ENCODE measurements at regions not wholly inside any gene's neighbourhood (a gene's known extent, or its start where the extent isn't known, plus 50 kb on each side); places are given as distances from the start of the nearest gene placed in this dataset.

DNA sequence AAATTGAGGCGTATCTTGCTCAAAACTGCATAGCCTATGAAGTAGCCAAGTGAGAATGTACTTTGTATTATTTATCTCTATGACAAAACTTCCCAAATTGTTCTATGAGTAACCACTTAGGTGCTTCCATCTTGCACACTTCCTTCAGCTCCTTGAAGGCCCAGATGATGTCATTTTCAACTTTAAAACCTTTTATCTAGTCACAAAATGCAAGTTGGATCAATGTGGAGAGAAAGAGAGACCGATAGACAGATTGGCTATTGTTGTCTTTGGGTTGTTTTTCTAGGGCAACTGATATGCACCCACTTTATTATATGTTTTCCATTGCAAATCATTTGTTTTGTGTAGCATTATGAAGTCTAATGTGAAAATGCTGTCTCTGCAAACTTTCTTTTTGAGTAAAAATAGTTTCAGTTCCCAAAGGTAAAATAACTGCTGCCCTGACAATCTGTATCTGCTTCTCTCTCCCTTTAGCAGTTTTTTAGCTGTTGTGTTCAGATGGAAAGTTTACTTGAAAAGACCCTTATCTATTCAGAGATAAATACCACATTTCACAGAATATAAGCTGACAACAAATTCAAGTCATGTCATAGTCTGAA lies 73.7 kb upstream of the CITED2 start (continued):
- TF ChIP-seq, protein P1, sequence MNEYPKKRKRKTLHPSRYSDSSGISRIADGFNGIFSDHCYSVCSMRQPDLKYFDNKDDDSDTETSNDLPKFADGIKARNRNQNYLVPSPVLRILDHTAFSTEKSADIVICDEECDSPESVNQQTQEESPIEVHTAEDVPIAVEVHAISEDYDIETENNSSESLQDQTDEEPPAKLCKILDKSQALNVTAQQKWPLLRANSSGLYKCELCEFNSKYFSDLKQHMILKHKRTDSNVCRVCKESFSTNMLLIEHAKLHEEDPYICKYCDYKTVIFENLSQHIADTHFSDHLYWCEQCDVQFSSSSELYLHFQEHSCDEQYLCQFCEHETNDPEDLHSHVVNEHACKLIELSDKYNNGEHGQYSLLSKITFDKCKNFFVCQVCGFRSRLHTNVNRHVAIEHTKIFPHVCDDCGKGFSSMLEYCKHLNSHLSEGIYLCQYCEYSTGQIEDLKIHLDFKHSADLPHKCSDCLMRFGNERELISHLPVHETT (CRISPR knock-in tag; conservative IDR thresholded peaks at IDR 0.05 in 1 of 2, IDR thresholded peaks at IDR 0.05 in 1 of 2): peak in 1 of 2 experiments; percentile 54; a peak in 1 of 4 replicates
- TF ChIP-seq, protein P2, sequence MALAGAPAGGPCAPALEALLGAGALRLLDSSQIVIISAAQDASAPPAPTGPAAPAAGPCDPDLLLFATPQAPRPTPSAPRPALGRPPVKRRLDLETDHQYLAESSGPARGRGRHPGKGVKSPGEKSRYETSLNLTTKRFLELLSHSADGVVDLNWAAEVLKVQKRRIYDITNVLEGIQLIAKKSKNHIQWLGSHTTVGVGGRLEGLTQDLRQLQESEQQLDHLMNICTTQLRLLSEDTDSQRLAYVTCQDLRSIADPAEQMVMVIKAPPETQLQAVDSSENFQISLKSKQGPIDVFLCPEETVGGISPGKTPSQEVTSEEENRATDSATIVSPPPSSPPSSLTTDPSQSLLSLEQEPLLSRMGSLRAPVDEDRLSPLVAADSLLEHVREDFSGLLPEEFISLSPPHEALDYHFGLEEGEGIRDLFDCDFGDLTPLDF (CRISPR knock-in tag; IDR thresholded peaks at IDR 0.05): no peak
- no peak for TF ChIP-seq NCOA6 (IDR thresholded peaks at IDR 0.05)
- TF ChIP-seq, protein P3, sequence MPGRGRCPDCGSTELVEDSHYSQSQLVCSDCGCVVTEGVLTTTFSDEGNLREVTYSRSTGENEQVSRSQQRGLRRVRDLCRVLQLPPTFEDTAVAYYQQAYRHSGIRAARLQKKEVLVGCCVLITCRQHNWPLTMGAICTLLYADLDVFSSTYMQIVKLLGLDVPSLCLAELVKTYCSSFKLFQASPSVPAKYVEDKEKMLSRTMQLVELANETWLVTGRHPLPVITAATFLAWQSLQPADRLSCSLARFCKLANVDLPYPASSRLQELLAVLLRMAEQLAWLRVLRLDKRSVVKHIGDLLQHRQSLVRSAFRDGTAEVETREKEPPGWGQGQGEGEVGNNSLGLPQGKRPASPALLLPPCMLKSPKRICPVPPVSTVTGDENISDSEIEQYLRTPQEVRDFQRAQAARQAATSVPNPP (IDR thresholded peaks at IDR 0.05; ENCODE audit: borderline replicate concordance, insufficient read depth, insufficient read length): no peak
- no peak for TF ChIP-seq ILF3 (IDR thresholded peaks at IDR 0.05; ENCODE audit: borderline replicate concordance)
- no peak for TF ChIP-seq DNMT1 (IDR thresholded peaks at IDR 0.05)
- TF ChIP-seq SUPT5H (IDR thresholded peaks at IDR 0.05): no peak
- no peak for TF ChIP-seq HIVEP1 (CRISPR knock-in tag; IDR thresholded peaks at IDR 0.05)
- no peak for TF ChIP-seq PTRF (tag; IDR thresholded peaks at IDR 0.05)
- no peak for TF ChIP-seq ZNF583 (CRISPR knock-in tag; IDR thresholded peaks at IDR 0.05)
- TF ChIP-seq MAFF (IDR thresholded peaks at IDR 0.05; ENCODE audit: low read length): 0 out of 2 replicates have a peak, but pooled peaks have one; percentile 36
- no peak for TF ChIP-seq MCM3 (IDR thresholded peaks at IDR 0.05)
- TF ChIP-seq ZNF124 (CRISPR knock-in tag; IDR thresholded peaks at IDR 0.05): no peak
- 0 out of 4 replicates have a peak, but pooled peaks of 1 of the 2 experiments have one; percentile 48 for TF ChIP-seq TEAD1 (CRISPR knock-in tag; IDR thresholded peaks at IDR 0.05)
- no peak for TF ChIP-seq ZNF197 (CRISPR knock-in tag; IDR thresholded peaks at IDR 0.05; ENCODE audit: low read depth)
- TF ChIP-seq SP1 (CRISPR knock-in tag; IDR thresholded peaks at IDR 0.05): 0 out of 2 replicates have a peak, but pooled peaks have one; percentile 35
- 0 out of 2 replicates have a peak, but pooled peaks have one; percentile 21 for TF ChIP-seq SMAD3 (CRISPR knock-in tag; conservative IDR thresholded peaks at IDR 0.05)
- peak in 1 of 2 experiments; percentile 64; a peak in 2 of 4 replicates for TF ChIP-seq ARNT (IDR thresholded peaks at IDR 0.05)
- TF ChIP-seq, protein P4, sequence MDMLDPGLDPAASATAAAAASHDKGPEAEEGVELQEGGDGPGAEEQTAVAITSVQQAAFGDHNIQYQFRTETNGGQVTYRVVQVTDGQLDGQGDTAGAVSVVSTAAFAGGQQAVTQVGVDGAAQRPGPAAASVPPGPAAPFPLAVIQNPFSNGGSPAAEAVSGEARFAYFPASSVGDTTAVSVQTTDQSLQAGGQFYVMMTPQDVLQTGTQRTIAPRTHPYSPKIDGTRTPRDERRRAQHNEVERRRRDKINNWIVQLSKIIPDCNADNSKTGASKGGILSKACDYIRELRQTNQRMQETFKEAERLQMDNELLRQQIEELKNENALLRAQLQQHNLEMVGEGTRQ (CRISPR knock-in tag; IDR thresholded peaks at IDR 0.05): no peak
- TF ChIP-seq, protein P5, sequence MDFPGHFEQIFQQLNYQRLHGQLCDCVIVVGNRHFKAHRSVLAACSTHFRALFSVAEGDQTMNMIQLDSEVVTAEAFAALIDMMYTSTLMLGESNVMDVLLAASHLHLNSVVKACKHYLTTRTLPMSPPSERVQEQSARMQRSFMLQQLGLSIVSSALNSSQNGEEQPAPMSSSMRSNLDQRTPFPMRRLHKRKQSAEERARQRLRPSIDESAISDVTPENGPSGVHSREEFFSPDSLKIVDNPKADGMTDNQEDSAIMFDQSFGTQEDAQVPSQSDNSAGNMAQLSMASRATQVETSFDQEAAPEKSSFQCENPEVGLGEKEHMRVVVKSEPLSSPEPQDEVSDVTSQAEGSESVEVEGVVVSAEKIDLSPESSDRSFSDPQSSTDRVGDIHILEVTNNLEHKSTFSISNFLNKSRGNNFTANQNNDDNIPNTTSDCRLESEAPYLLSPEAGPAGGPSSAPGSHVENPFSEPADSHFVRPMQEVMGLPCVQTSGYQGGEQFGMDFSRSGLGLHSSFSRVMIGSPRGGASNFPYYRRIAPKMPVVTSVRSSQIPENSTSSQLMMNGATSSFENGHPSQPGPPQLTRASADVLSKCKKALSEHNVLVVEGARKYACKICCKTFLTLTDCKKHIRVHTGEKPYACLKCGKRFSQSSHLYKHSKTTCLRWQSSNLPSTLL (IDR thresholded peaks at IDR 0.05): no peak
- TF ChIP-seq FOXK2 (conservative IDR thresholded peaks at IDR 0.05 in 1 of 2, IDR thresholded peaks at IDR 0.05 in 1 of 2; ENCODE audit: low read depth in 2 of 2): peak; percentile 24 to 58; a peak in 2 of 4 replicates
- TF ChIP-seq MYBL2 (IDR thresholded peaks at IDR 0.05; ENCODE audit: low read depth): 0 out of 2 replicates have a peak, but pooled peaks have one; percentile 33
- no peak for TF ChIP-seq MYBL2 (CRISPR knock-in tag; IDR thresholded peaks at IDR 0.05; ENCODE audit: borderline replicate concordance)
- no peak for TF ChIP-seq ZNF780A (CRISPR knock-in tag; IDR thresholded peaks at IDR 0.05)

Data from K562 (cell line).